CD14-positive monocyte (primary cell): ENCODE measurements at regions not wholly inside any gene's neighbourhood (a gene's known extent, or its start where the extent isn't known, plus 50 kb on each side); places are given as distances from the start of the nearest gene placed in this dataset.

ENCODE experiments used
- DNase-seq, 3 donors: peaks; one replicate each; pipeline ENCODE4 v3.0.0-alpha.2; 2011 to 2022
- H2AFZ ChIP-seq: 2 replicates; pipeline ENCODE4 v1.6.0; 2012; ENCODE audit warnings: mild to moderate bottlenecking, low read depth, low read length, inconsistent platforms; ENCODE audit not compliant: insufficient read depth, poor library complexity, severe bottlenecking
- H3K27ac ChIP-seq, 2 donors: 1 replicate in 1 of 2; 2 replicates in 1 of 2; pipeline ENCODE4 v1.5.1; 2012 to 2013; ENCODE audit warnings: low read length in 2 of 2, control low read depth in 1 of 2, inconsistent platforms in 1 of 2, low read depth in 1 of 2, mild to moderate bottlenecking in 1 of 2
- H3K27me3 ChIP-seq, 2 donors: one replicate each; pipeline versions ENCODE4 v1.6.0 to v1.6.1; 2011 to 2013; ENCODE audit warnings: low read length in 2 of 2; ENCODE audit not compliant: control insufficient read depth in 2 of 2, insufficient read depth in 2 of 2
- H3K36me3 ChIP-seq, 2 donors: replicated peaks in 1 of 2; 1 replicate in 1 of 2; 2 replicates in 1 of 2; pipeline versions ENCODE4 v1.5.1 to v1.6.1; 2012 to 2013; ENCODE audit warnings: low read length in 2 of 2, control low read depth in 1 of 2, inconsistent platforms in 1 of 2, mild to moderate bottlenecking in 1 of 2; ENCODE audit not compliant: insufficient read depth in 2 of 2, control insufficient read depth in 1 of 2
- H3K4me1 ChIP-seq, 2 donors: 1 replicate in 1 of 2; 2 replicates in 1 of 2; pipeline versions ENCODE4 v1.5.1 to v1.6.1; 2012 to 2013; ENCODE audit warnings: low read length in 2 of 2, control low read depth in 1 of 2, inconsistent platforms in 1 of 2, mild to moderate bottlenecking in 1 of 2, moderate library complexity in 1 of 2; ENCODE audit not compliant: insufficient read depth in 2 of 2, control insufficient read depth in 1 of 2
- H3K4me2 ChIP-seq: replicated peaks from 2 replicates; pipeline ENCODE3; 2012; ENCODE audit warnings: low read length, moderate library complexity, mild to moderate bottlenecking; ENCODE audit not compliant: poor library complexity, severe bottlenecking; ENCODE audit errors: extremely low read depth
- H3K4me3 ChIP-seq, 3 experiments: fragments of 200-600 bp in 1 of 3; sonication (generic) in 1 of 3; replicated peaks in 1 of 3; 1 replicate in 2 of 3; 2 replicates in 1 of 3; pipeline ENCODE4 v1.5.1; 2011 to 2013; ENCODE audit warnings: low read length in 3 of 3, mild to moderate bottlenecking in 3 of 3, control low read depth in 2 of 3, low read depth in 2 of 3, inconsistent platforms in 1 of 3, moderate library complexity in 1 of 3
- H3K79me2 ChIP-seq: 2 replicates; pipeline ENCODE4 v1.6.0; 2012; ENCODE audit warnings: mild to moderate bottlenecking, control low read depth, inconsistent platforms, low read length, moderate library complexity; ENCODE audit not compliant: insufficient read depth
- H3K9ac ChIP-seq: 2 replicates; pipeline ENCODE4 v1.6.0; 2017; ENCODE audit warnings: low read length, mild to moderate bottlenecking; ENCODE audit not compliant: insufficient read depth, poor library complexity, severe bottlenecking
- H3K9me3 ChIP-seq, 2 donors: replicated peaks in 1 of 2; 1 replicate in 1 of 2; 2 replicates in 1 of 2; pipeline versions ENCODE4 v1.5.1 to v1.6.1; 2012 to 2013; ENCODE audit warnings: low read length in 2 of 2, control low read depth in 1 of 2; ENCODE audit not compliant: control insufficient read depth in 1 of 2, insufficient read depth in 1 of 2
- H4K20me1 ChIP-seq: 2 replicates; pipeline ENCODE4 v1.6.0; 2012; ENCODE audit warnings: mild to moderate bottlenecking, low read length, control low read depth, moderate library complexity; ENCODE audit not compliant: insufficient read depth
- H3K27ac Mint-ChIP-seq, 7 donors: one replicate each; pipeline ENCODE4 v1.8.0; 2020; ENCODE audit warnings: mild to moderate bottlenecking in 7 of 7, mixed read lengths in 7 of 7, moderate library complexity in 6 of 7, inconsistent platforms in 2 of 7
- H3K27me3 Mint-ChIP-seq, 3 donors: one replicate each; pipeline ENCODE4 v1.8.0; 2021 to 2022; ENCODE audit warnings: low read depth in 3 of 3, mild to moderate bottlenecking in 3 of 3, mixed read lengths in 3 of 3, moderate library complexity in 3 of 3, inconsistent platforms in 1 of 3
- H3K36me3 Mint-ChIP-seq, 2 donors: one replicate each; pipeline ENCODE4 v1.8.0; 2020; ENCODE audit warnings: mixed read lengths in 2 of 2, inconsistent platforms in 1 of 2, mild to moderate bottlenecking in 1 of 2
- H3K4me1 Mint-ChIP-seq: one replicate; pipeline ENCODE4 v1.8.0; 2020; ENCODE audit warnings: mild to moderate bottlenecking, mixed read lengths
- H3K4me3 Mint-ChIP-seq, 2 donors: one replicate each; pipeline ENCODE4 v1.8.0; 2020; ENCODE audit warnings: mild to moderate bottlenecking in 2 of 2, mixed read lengths in 2 of 2, moderate library complexity in 1 of 2
- H3K9me3 Mint-ChIP-seq, 7 donors: one replicate each; pipeline ENCODE4 v1.8.0; 2020 to 2022; ENCODE audit warnings: mixed read lengths in 7 of 7, mild to moderate bottlenecking in 6 of 7, moderate library complexity in 6 of 7, inconsistent platforms in 2 of 7
- CTCF ChIP-seq: fragments of 200-600 bp; IDR thresholded peaks from one replicate; pipeline ENCODE4 v1.8.0; 2022; ENCODE audit warnings: antibody characterized with exemption, mild to moderate bottlenecking
- WGBS: methylation state at CpG from one replicate; pipeline ENCODE4 v1.1.5; 2013; ENCODE audit warnings: missing lambda C conversion rate; ENCODE audit not compliant: insufficient coverage; 5-methylcytosine and 5-hydroxymethylcytosine counted together
- intact Hi-C, 2 donors: fragments of 100-400 bp; cut with micrococcal nuclease; formaldehyde crosslinking; loops; one replicate each; pipeline versions ENCODE4 v1.15.0 to v1.15.1; 2023

GRCh38 chr2:220682616-220683015, 889.5 kb downstream of the EPHA4 start:
- no peak overlapping the region for H3K4me3 Mint-ChIP-seq
- Histone ChIP-seq H3K36me3 (no peaks in the 10 kb centered on the region), H3K79me2 (no peaks in the 10 kb centered on the region), H3K4me1 (no peaks in the 10 kb centered on the region), H3K27me3 (no peaks in the 10 kb centered on the region), H3K4me2 (no peak overlapping the region), H2AFZ (no peak overlapping the region), H4K20me1 (no peaks in the 10 kb centered on the region), H3K27ac (no peak overlapping the region), H3K9me3 (no peaks in the 10 kb centered on the region), H3K9ac (no peak overlapping the region), H3K4me3 (no peak overlapping the region)
- no peak for TF ChIP-seq CTCF
- intact Hi-C loops: no loop called here
- H3K27me3 Mint-ChIP-seq: peaks cover 1 to 2% (median 2%) of the 10 kb centered on the region in 3 donors
- no peak overlapping the region for H3K27ac Mint-ChIP-seq
- no peaks in the 10 kb centered on the region for H3K4me1 Mint-ChIP-seq
- WGBS: no CpG with 5 or more reads among the region's 1 CpG
- H3K36me3 Mint-ChIP-seq: no peaks in the 10 kb centered on the region
- DNase-seq: no peak
- H3K9me3 Mint-ChIP-seq: no peaks in the 10 kb centered on the region

GRCh38 chr2:220684099-220684498, 888.0 kb downstream of the EPHA4 start:
- intact Hi-C loops: no loop called here
- TF ChIP-seq CTCF: no peak
- no peak overlapping the region for H3K27ac Mint-ChIP-seq

More at GRCh38 chr2:220684099-220684498, 888.0 kb downstream of the EPHA4 start:
- no peak for DNase-seq
- no peaks in the 10 kb centered on the region for H3K9me3 Mint-ChIP-seq
- Histone ChIP-seq H3K4me2 (no peak overlapping the region), H3K36me3 (no peaks in the 10 kb centered on the region), H3K9ac (no peak overlapping the region), H4K20me1 (no peaks in the 10 kb centered on the region), H3K27me3 (no peaks in the 10 kb centered on the region), H3K4me1 (no peaks in the 10 kb centered on the region), H3K27ac (no peak overlapping the region), H2AFZ (no peak overlapping the region), H3K4me3 (no peak overlapping the region), H3K79me2 (no peaks in the 10 kb centered on the region), H3K9me3 (no peaks in the 10 kb centered on the region)
- H3K4me1 Mint-ChIP-seq: no peaks in the 10 kb centered on the region
- no peak overlapping the region for H3K4me3 Mint-ChIP-seq
- H3K27me3 Mint-ChIP-seq: peaks cover 0 to 3% (median 2%) of the 10 kb centered on the region in 3 donors
- 56% methylated on average over 2 of the region's 6 CpGs for WGBS
- no peaks in the 10 kb centered on the region for H3K36me3 Mint-ChIP-seq
